ENCODE measurements at regions not wholly inside any gene's neighbourhood (a gene's known extent, or its start where the extent isn't known, plus 50 kb on each side); places are given as distances from the start of the nearest gene placed in this dataset.

DNA sequence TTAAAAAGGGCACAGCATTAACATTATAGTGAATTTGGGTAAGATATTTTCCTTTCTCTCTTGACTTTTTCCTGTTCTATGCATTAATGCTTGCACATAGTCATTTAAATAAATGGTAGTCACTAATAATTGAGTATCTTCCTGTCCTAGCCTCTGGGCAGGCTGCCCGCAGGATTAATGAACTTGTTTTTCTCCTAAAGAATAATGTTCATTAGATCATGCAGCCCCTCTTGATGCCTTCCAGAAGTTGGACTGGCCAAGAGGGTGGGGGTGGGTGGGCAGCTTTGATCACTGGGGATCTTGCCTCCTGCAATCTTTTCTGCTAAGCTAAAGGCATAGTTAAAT lies 514.5 kb upstream of the CDH2 start:
- TF ChIP-seq NR2C2 (CRISPR knock-in tag; IDR thresholded peaks at IDR 0.05; ENCODE audit: borderline replicate concordance): no peak
- TF ChIP-seq NFIC (IDR thresholded peaks at IDR 0.05; ENCODE audit: low read length): no peak
- TF ChIP-seq FOXK2 (IDR thresholded peaks at IDR 0.05): no peak
- TF ChIP-seq, protein P1, sequence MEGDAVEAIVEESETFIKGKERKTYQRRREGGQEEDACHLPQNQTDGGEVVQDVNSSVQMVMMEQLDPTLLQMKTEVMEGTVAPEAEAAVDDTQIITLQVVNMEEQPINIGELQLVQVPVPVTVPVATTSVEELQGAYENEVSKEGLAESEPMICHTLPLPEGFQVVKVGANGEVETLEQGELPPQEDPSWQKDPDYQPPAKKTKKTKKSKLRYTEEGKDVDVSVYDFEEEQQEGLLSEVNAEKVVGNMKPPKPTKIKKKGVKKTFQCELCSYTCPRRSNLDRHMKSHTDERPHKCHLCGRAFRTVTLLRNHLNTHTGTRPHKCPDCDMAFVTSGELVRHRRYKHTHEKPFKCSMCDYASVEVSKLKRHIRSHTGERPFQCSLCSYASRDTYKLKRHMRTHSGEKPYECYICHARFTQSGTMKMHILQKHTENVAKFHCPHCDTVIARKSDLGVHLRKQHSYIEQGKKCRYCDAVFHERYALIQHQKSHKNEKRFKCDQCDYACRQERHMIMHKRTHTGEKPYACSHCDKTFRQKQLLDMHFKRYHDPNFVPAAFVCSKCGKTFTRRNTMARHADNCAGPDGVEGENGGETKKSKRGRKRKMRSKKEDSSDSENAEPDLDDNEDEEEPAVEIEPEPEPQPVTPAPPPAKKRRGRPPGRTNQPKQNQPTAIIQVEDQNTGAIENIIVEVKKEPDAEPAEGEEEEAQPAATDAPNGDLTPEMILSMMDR (CRISPR knock-in tag; IDR thresholded peaks at IDR 0.05): no peak
- no peak for TF ChIP-seq POLR2A (IDR thresholded peaks at IDR 0.05; ENCODE audit: insufficient read depth in 1 of 2, low read depth in 2 of 2, low read length in 2 of 2)
- TF ChIP-seq, protein P2, sequence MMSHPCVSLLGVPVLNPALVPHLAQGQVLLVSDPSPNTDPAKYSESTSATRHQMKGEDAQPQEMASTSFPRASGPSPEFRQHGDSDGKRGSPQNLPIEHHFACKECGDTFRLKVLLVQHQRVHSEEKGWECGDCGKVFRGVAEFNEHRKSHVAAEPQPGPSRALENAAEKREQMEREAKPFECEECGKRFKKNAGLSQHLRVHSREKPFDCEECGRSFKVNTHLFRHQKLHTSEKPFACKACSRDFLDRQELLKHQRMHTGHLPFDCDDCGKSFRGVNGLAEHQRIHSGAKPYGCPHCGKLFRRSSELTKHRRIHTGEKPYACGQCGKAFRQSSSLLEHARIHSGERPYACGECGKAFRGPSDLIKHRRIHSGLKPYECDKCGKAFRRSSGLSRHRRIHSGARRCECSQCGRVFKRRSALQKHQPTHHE (CRISPR knock-in tag; IDR thresholded peaks at IDR 0.05; ENCODE audit: borderline replicate concordance): no peak
- TF ChIP-seq, protein P3, sequence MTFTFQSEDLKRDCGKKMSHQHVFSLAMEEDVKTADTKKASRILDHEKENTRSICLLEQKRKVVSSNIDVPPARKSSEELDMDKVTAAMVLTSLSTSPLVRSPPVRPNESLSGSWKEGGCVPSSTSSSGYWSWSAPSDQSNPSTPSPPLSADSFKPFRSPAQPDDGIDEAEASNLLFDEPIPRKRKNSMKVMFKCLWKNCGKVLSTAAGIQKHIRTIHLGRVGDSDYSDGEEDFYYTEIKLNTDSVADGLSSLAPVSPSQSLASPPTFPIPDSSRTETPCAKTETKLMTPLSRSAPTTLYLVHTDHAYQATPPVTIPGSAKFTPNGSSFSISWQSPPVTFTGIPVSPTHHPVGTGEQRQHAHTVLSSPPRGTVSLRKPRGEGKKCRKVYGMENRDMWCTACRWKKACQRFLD (CRISPR knock-in tag; IDR thresholded peaks at IDR 0.05; ENCODE audit: borderline replicate concordance): no peak
- no peak for TF ChIP-seq ZNF644 (CRISPR knock-in tag; IDR thresholded peaks at IDR 0.05; ENCODE audit: low read depth)
- no peak for TF ChIP-seq ZNF768 (CRISPR knock-in tag; IDR thresholded peaks at IDR 0.05)
- no peak for TF ChIP-seq POLR2AphosphoS5 (IDR thresholded peaks at IDR 0.05; ENCODE audit: low read depth, low read length)
- TF ChIP-seq KLF9 (CRISPR knock-in tag; IDR thresholded peaks at IDR 0.05; ENCODE audit: low read depth): no peak
- TF ChIP-seq TARDBP (CRISPR knock-in tag; IDR thresholded peaks at IDR 0.05): no peak
